Gastrocnemius medialis (tissue), 4 donors: ENCODE measurements at regions not wholly inside any gene's neighbourhood (a gene's known extent, or its start where the extent isn't known, plus 50 kb on each side); places are given as distances from the start of the nearest gene placed in this dataset.

Experiments
- CTCF ChIP-seq, 5 experiments: fragments of 450-650 bp in 3 of 5; fragments of 200-600 bp in 2 of 5; sonication (generic) in 2 of 5; IDR thresholded peaks in 4 of 5; conservative IDR thresholded peaks in 1 of 5; 1 replicate in 4 of 5; 2 replicates in 1 of 5; pipeline ENCODE4 v1.5.1; 2016 to 2019; ENCODE audit warnings: antibody characterized with exemption in 5 of 5, mild to moderate bottlenecking in 3 of 5, moderate library complexity in 3 of 5
- POLR2A ChIP-seq, 2 donors: fragments of 450-650 bp; IDR thresholded peaks; one replicate each; pipeline ENCODE4 v1.6.1; 2017; ENCODE audit warnings: antibody characterized with exemption in 2 of 2, mild to moderate bottlenecking in 2 of 2, moderate library complexity in 2 of 2

GRCh38 chr5:68475476-68475983 is 260.0 kb downstream of the PIK3R1 start:
- TF ChIP-seq CTCF (IDR thresholded peaks at IDR 0.05 in 4 of 5, conservative IDR thresholded peaks at IDR 0.05 in 1 of 5) (no peak), POLR2A (IDR thresholded peaks at IDR 0.05) (no peak)
